Astrocyte (in vitro differentiated cells and primary cell): ENCODE measurements at regions not wholly inside any gene's neighbourhood (a gene's known extent, or its start where the extent isn't known, plus 50 kb on each side); places are given as distances from the start of the nearest gene placed in this dataset.

Experiments used
- DNase-seq: peaks from one replicate; pipeline ENCODE4 v3.0.0-alpha.2; 2010; ENCODE audit warnings: low read depth
- FAIRE-seq: peaks from 2 replicates; lab custom pipeline; 2011; peaks lifted over from hg19 to GRCh38; lab: Jason Lieb, UNC
- H2AFZ ChIP-seq: 2 replicates; pipeline ENCODE4 v1.6.0; 2012; ENCODE audit warnings: low read depth, low read length, inconsistent platforms
- H3K27ac ChIP-seq: 2 replicates; pipeline ENCODE4 v1.5.1; 2011; ENCODE audit warnings: low read depth, low read length, inconsistent platforms
- H3K27me3 ChIP-seq: 2 replicates; pipeline ENCODE4 v1.6.0; 2011; ENCODE audit warnings: low read length, inconsistent platforms; ENCODE audit not compliant: insufficient read depth
- H3K36me3 ChIP-seq: 2 replicates; pipeline ENCODE4 v1.5.1; 2011; ENCODE audit warnings: low read length, inconsistent platforms; ENCODE audit not compliant: insufficient read depth
- H3K4me1 ChIP-seq: 2 replicates; pipeline ENCODE4 v1.5.1; 2011; ENCODE audit warnings: low read length, inconsistent platforms; ENCODE audit not compliant: insufficient read depth
- H3K4me2 ChIP-seq: 2 replicates; pipeline ENCODE4 v1.6.0; 2012; ENCODE audit warnings: low read length, inconsistent platforms
- H3K4me3 ChIP-seq: 2 replicates; pipeline ENCODE4 v1.5.1; 2011; ENCODE audit warnings: low read depth, mild to moderate bottlenecking, low read length, inconsistent platforms; ENCODE audit not compliant: insufficient read depth
- H3K79me2 ChIP-seq: 2 replicates; pipeline ENCODE4 v1.6.0; 2012; ENCODE audit warnings: mild to moderate bottlenecking, low read length, inconsistent platforms; ENCODE audit not compliant: insufficient read depth
- H3K9ac ChIP-seq: 2 replicates; pipeline ENCODE4 v1.6.0; 2012; ENCODE audit warnings: mild to moderate bottlenecking, low read length, inconsistent platforms
- H3K9me3 ChIP-seq: 2 replicates; pipeline ENCODE4 v1.5.1; 2012; ENCODE audit warnings: low read depth, mild to moderate bottlenecking, low read length, inconsistent platforms; ENCODE audit not compliant: insufficient read depth
- H4K20me1 ChIP-seq: 2 replicates; pipeline ENCODE4 v1.6.0; 2012; ENCODE audit warnings: low read length, inconsistent platforms; ENCODE audit not compliant: insufficient read depth
- H3K27ac Mint-ChIP-seq: one replicate; pipeline ENCODE4 v1.8.0; 2021; ENCODE audit warnings: mild to moderate bottlenecking, mixed read lengths; ENCODE audit not compliant: unreplicated experiment
- H3K27me3 Mint-ChIP-seq: one replicate; pipeline ENCODE4 v1.8.0; 2021; ENCODE audit warnings: low read depth, mixed read lengths; ENCODE audit not compliant: unreplicated experiment
- H3K36me3 Mint-ChIP-seq: one replicate; pipeline ENCODE4 v1.8.0; 2021; ENCODE audit warnings: low read depth, mixed read lengths; ENCODE audit not compliant: unreplicated experiment
- H3K4me1 Mint-ChIP-seq: one replicate; pipeline ENCODE4 v1.8.0; 2021; ENCODE audit warnings: low read depth, mixed read lengths; ENCODE audit not compliant: unreplicated experiment
- H3K4me3 Mint-ChIP-seq: one replicate; pipeline ENCODE4 v1.8.0; 2021; ENCODE audit warnings: mild to moderate bottlenecking, moderate library complexity, mixed read lengths; ENCODE audit not compliant: unreplicated experiment
- H3K9me3 Mint-ChIP-seq: one replicate; pipeline ENCODE4 v1.8.0; 2021; ENCODE audit warnings: mild to moderate bottlenecking, mixed read lengths; ENCODE audit not compliant: unreplicated experiment
- EZH2 ChIP-seq: IDR thresholded peaks from 2 replicates; pipeline ENCODE4 v1.6.1; 2012; ENCODE audit warnings: mild to moderate bottlenecking, low read length, inconsistent platforms; ENCODE audit not compliant: insufficient read depth
- TF ChIP-seq, protein P1 (sequence below): IDR thresholded peaks from 2 replicates; pipeline ENCODE4 v1.5.1; 2011; ENCODE audit warnings: low read depth, mild to moderate bottlenecking, inconsistent platforms, low read length, moderate library complexity; ENCODE audit not compliant: insufficient read depth

DNA sequence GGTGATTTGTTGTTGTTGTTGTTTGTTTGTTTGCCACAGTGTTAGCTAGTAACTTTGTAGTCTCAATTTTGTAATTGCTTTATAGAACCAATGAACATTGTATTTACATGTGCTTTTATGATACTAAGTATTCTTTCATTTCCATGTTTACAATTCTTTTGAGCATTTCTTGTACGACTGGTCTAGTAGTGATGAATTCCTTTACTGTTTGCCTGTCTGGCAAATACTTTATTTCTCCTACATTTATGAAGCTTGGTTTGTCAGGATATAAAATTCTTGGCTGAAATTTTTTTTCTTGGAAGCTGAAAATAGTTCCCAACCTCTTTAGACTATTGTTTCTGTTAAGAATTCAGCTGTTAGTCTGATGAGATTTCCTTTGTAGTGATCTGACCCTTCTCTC is 55.6 kb upstream of the SNCAIP start:
- peaks cover 18% of the 10 kb centered on the region for H3K4me1 Mint-ChIP-seq
- no peak overlapping the region for H3K27ac Mint-ChIP-seq
- H3K9me3 Mint-ChIP-seq: peaks cover 31% of the 10 kb centered on the region
- no peak for DNase-seq
- no peaks in the 10 kb centered on the region for H3K27me3 Mint-ChIP-seq
- H3K4me3 ChIP-seq: no peak overlapping the region
- peaks cover 2% of the 10 kb centered on the region for H3K36me3 Mint-ChIP-seq
- no peak overlapping the region for H3K27ac ChIP-seq
- no peaks in the 10 kb centered on the region for H3K36me3 ChIP-seq
- no peak overlapping the region for H3K4me3 Mint-ChIP-seq
- H3K9ac ChIP-seq: no peak overlapping the region
- no peaks in the 10 kb centered on the region for H3K27me3 ChIP-seq
- H3K4me2 ChIP-seq: no peak overlapping the region
- peaks cover 9% of the 10 kb centered on the region for H3K4me1 ChIP-seq
- no peak for TF ChIP-seq EZH2
- TF ChIP-seq, protein P1, sequence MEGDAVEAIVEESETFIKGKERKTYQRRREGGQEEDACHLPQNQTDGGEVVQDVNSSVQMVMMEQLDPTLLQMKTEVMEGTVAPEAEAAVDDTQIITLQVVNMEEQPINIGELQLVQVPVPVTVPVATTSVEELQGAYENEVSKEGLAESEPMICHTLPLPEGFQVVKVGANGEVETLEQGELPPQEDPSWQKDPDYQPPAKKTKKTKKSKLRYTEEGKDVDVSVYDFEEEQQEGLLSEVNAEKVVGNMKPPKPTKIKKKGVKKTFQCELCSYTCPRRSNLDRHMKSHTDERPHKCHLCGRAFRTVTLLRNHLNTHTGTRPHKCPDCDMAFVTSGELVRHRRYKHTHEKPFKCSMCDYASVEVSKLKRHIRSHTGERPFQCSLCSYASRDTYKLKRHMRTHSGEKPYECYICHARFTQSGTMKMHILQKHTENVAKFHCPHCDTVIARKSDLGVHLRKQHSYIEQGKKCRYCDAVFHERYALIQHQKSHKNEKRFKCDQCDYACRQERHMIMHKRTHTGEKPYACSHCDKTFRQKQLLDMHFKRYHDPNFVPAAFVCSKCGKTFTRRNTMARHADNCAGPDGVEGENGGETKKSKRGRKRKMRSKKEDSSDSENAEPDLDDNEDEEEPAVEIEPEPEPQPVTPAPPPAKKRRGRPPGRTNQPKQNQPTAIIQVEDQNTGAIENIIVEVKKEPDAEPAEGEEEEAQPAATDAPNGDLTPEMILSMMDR: no peak
- no peak for FAIRE-seq
- no peaks in the 10 kb centered on the region for H3K79me2 ChIP-seq
- no peaks in the 10 kb centered on the region for H3K9me3 ChIP-seq
- H4K20me1 ChIP-seq: no peaks in the 10 kb centered on the region
- H2AFZ ChIP-seq: no peak overlapping the region

DNA sequence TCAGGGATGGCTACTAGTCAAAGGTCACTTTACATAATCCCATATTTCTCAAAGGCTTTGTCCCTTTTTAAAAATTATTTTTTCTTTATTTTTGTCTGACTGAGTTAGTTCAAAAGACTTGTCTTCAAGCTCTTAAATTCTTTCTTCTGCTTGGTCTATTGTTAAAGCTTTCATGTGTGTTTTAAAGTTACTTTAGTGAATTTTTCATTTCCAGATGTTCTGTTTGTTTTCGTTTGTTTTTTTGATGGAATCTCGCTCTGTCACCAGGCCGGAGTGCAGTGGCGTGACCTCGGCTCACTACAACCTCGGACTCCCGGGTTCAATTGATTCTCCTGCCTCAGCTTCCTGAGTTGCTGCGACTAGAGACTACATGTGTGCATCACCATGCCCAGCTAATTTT is 55.0 kb upstream of the SNCAIP start:
- peaks cover 18% of the 10 kb centered on the region for H3K4me1 Mint-ChIP-seq
- Histone ChIP-seq H3K4me3 (no peak overlapping the region), H3K9me3 (no peaks in the 10 kb centered on the region), H3K27ac (no peak overlapping the region), H3K36me3 (no peaks in the 10 kb centered on the region), H4K20me1 (no peaks in the 10 kb centered on the region), H2AFZ (no peak overlapping the region), H3K9ac (no peak overlapping the region), H3K27me3 (no peaks in the 10 kb centered on the region), H3K4me1 (peaks cover 9% of the 10 kb centered on the region), H3K4me2 (no peak overlapping the region), H3K79me2 (no peaks in the 10 kb centered on the region)
- H3K9me3 Mint-ChIP-seq: peaks cover 29% of the 10 kb centered on the region
- TF ChIP-seq EZH2: no peak
- TF ChIP-seq, protein P1: no peak
- no peak overlapping the region for H3K27ac Mint-ChIP-seq
- DNase-seq: no peak
- peaks cover 2% of the 10 kb centered on the region for H3K36me3 Mint-ChIP-seq
- no peaks in the 10 kb centered on the region for H3K27me3 Mint-ChIP-seq
- no peak for FAIRE-seq
- H3K4me3 Mint-ChIP-seq: no peak overlapping the region

DNA sequence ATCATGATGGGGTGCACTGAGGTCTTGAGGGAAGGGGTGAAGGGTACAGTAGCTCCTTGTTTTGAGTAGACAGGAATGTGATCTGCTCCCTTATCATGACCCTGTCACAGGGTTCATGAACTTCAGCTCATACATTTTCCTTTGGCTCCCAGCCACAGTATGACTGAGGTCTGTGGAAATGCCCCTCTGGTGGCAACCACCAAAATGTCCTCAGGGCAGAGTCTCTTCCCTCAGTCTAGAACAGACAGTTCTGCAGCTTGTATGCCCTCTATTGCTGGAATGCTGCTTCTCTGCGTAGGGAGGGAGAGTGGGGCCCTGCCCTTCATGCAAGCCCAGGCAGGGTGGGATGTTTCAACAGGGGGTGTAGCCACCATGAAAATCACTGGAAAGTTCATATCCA is 53.8 kb upstream of the SNCAIP start:
- Mint-ChIP-seq H3K4me3 (no peak overlapping the region), H3K4me1 (peaks cover 29% of the 10 kb centered on the region), H3K27ac (no peak overlapping the region), H3K36me3 (peaks cover 2% of the 10 kb centered on the region), H3K9me3 (peaks cover 27% of the 10 kb centered on the region), H3K27me3 (no peaks in the 10 kb centered on the region)
- Histone ChIP-seq H3K36me3 (no peaks in the 10 kb centered on the region), H3K27me3 (no peaks in the 10 kb centered on the region), H3K4me2 (no peak overlapping the region), H3K27ac (no peak overlapping the region), H3K4me1 (peaks cover 21% of the 10 kb centered on the region), H4K20me1 (no peaks in the 10 kb centered on the region), H3K9ac (no peak overlapping the region), H3K79me2 (no peaks in the 10 kb centered on the region), H3K4me3 (no peak overlapping the region), H2AFZ (no peak overlapping the region), H3K9me3 (no peaks in the 10 kb centered on the region)
- TF ChIP-seq EZH2: no peak
- no peak for DNase-seq
- no peak for FAIRE-seq
